Lower leg skin (tissue), 4 donors: ENCODE measurements at regions not wholly inside any gene's neighbourhood (a gene's known extent, or its start where the extent isn't known, plus 50 kb on each side); places are given as distances from the start of the nearest gene placed in this dataset.

Experiments
- DNase-seq, 2 donors: peaks; one replicate each; pipeline ENCODE4 v3.0.0-alpha.2; 2019; ENCODE audit warnings: low spot score in 2 of 2
- H3K4me3 ChIP-seq: fragments of 200-600 bp; sonication (generic); 2 replicates; pipeline ENCODE4 v1.5.1; 2017; ENCODE audit warnings: mild to moderate bottlenecking, low read depth; ENCODE audit not compliant: poor library complexity, severe bottlenecking
- POLR2A ChIP-seq, 2 donors: fragments of 450-650 bp; IDR thresholded peaks; one replicate each; pipeline ENCODE4 v1.6.1; 2016 to 2017; ENCODE audit warnings: antibody characterized with exemption in 2 of 2, mild to moderate bottlenecking in 1 of 2, moderate library complexity in 1 of 2
- WGBS, 2 donors: methylation state at CpG; one replicate each; pipeline ENCODE4 v1.1.5; 2018; 5-methylcytosine and 5-hydroxymethylcytosine counted together
- intact Hi-C: fragments of 100-400 bp; cut with DNase I; formaldehyde crosslinking; loops from one replicate; pipeline ENCODE4 v1.15.0; 2023; ENCODE audit warnings: low total_unique reads
- TF ChIP-seq, protein P1 (sequence below), 3 donors: fragments of 450-650 bp; IDR thresholded peaks; one replicate each; pipeline ENCODE4 v1.5.1; 2016; ENCODE audit warnings: antibody characterized with exemption in 3 of 3, mild to moderate bottlenecking in 3 of 3, moderate library complexity in 2 of 3

DNA sequence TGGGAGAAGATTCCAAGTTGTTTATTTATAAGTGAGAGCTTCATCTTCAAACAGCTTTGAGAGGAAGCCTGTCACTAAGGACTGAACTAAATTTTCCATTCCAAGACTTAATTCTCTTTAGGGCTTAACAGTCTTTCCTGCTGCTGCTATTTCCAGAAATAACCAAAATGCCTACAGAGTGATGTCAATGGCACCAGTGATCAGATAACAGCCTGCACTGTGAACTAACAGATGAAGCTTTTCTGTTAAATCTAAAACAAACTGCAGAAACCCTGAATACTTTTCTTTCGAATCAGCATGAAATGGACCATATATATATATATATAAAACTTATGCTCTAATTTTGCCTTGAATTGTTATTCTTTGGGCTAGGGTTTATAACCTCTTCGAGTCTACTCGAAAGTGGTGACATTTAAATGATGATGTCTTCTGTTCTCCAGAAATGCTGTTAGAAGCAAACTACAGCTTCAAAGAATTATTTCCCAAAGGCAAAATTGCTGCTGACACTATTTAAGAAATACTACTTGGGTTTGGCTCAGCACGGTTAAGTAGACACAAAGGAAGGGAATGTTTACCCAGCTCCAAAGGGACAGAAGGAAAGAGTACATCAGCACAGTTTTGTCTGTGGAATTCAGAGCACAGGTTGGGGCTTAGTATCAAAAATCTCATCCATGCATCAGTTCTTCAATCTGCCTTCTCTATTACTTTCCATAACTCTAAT is 238.5 kb upstream of the LRRN1 start:
- no peak for DNase-seq
- 43 to 44% methylated on average over 4 of the region's 4 CpGs for WGBS, 2 donors
- TF ChIP-seq, protein P1, sequence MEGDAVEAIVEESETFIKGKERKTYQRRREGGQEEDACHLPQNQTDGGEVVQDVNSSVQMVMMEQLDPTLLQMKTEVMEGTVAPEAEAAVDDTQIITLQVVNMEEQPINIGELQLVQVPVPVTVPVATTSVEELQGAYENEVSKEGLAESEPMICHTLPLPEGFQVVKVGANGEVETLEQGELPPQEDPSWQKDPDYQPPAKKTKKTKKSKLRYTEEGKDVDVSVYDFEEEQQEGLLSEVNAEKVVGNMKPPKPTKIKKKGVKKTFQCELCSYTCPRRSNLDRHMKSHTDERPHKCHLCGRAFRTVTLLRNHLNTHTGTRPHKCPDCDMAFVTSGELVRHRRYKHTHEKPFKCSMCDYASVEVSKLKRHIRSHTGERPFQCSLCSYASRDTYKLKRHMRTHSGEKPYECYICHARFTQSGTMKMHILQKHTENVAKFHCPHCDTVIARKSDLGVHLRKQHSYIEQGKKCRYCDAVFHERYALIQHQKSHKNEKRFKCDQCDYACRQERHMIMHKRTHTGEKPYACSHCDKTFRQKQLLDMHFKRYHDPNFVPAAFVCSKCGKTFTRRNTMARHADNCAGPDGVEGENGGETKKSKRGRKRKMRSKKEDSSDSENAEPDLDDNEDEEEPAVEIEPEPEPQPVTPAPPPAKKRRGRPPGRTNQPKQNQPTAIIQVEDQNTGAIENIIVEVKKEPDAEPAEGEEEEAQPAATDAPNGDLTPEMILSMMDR (IDR thresholded peaks at IDR 0.05): no peak
- no peak for TF ChIP-seq POLR2A (IDR thresholded peaks at IDR 0.05)
- no peak overlapping the region for H3K4me3 ChIP-seq
- intact Hi-C loops: no loop called here

DNA sequence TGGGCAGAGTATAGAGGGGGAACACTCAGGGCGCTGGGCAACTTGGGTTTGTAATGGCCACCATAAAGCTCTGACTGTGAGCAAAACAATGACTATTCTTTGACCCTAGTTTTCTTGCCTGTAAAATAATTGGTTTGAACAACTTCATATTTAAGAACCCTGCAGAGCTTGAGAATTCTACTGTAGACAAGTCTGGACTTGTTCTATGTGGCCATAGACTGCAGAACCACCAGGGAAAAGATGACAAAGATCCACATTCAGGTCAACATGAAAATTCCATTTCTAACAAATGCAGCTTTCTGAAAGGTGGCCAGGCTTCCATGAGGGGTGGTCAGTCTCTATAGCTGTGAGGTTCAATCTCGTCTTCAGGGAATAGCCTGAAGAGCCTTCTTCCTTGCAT is 239.4 kb upstream of the LRRN1 start:
- 96% methylated on average over 2 of the region's 2 CpGs for WGBS, 2 donors
- TF ChIP-seq POLR2A (IDR thresholded peaks at IDR 0.05): no peak
- TF ChIP-seq, protein P1 (IDR thresholded peaks at IDR 0.05): no peak
- H3K4me3 ChIP-seq: no peak overlapping the region
- intact Hi-C loops: no loop called here
- no peak for DNase-seq

DNA sequence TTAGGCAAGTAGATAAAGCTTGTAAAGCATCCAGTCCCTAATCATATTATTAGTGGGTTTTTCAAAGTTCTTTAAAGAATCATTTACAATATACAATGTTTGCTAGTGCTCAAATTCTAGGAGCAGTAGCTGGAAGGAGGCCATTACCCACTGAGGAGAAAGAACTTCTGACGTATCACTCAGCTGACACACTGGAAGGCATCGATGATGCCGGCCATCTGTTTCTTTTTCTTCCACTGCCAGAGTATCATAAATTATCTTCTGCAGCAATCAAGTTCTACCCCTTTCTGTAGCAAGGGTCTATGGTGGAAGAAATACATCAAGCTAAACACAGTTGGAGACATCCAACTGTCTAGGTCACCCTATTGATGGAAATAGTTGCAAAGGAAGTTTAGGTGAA is 243.2 kb upstream of the LRRN1 start:
- intact Hi-C loops: no loop called here
- DNase-seq: no peak
- H3K4me3 ChIP-seq: no peak overlapping the region
- WGBS, 2 donors: 42 to 46% methylated on average over 3 of the region's 3 CpGs
- TF ChIP-seq, protein P1 (IDR thresholded peaks at IDR 0.05): no peak
- TF ChIP-seq POLR2A (IDR thresholded peaks at IDR 0.05): no peak

DNA sequence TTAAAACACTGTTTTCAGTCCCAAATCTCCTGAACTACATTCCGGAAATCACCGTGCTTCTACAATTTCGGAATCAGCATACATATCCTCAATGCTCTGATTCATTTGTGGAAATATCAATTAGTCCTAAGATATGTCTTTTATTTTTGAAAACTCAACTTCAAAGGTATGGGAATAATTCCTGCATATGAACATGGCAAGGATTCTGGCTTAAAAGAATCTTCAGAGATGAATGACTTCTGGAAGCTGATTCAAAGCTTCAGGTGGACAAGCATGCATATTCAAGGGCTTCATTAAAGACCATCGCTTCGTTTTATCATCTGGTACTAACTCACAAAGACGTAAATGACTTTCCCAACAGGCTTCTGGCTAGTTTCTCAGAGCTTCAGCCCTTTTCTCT is 246.0 kb upstream of the LRRN1 start:
- TF ChIP-seq, protein P1 (IDR thresholded peaks at IDR 0.05): no peak
- no peak for TF ChIP-seq POLR2A (IDR thresholded peaks at IDR 0.05)
- intact Hi-C loops: no loop called here
- H3K4me3 ChIP-seq: no peak overlapping the region
- DNase-seq: no peak
- 90 to 95% methylated on average over 6 of the region's 6 CpGs for WGBS, 2 donors

DNA sequence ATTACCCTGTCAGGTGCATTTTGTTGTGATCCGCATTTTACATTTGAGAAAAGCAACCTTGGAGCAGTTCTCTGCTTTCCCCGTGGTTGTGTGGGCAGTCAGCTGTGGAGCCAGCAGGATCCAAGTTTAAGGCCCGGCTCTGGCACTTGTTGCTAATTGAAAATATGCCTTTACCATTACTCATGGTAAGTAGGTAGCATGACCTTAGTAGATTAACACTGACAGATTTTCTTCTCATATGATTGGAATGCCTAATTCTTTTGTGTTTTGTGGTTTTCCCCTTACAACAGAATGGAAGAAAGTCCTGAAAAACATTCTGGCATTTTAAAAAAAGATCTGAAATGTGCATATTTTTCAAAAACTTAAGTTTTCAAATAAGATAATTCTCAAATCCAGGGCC is 246.5 kb upstream of the LRRN1 start:
- DNase-seq: no peak
- 70 to 81% methylated on average over 3 of the region's 3 CpGs for WGBS, 2 donors
- H3K4me3 ChIP-seq: no peak overlapping the region
- TF ChIP-seq, protein P1 (IDR thresholded peaks at IDR 0.05): no peak
- no peak for TF ChIP-seq POLR2A (IDR thresholded peaks at IDR 0.05)
- intact Hi-C loops: no loop called here

DNA sequence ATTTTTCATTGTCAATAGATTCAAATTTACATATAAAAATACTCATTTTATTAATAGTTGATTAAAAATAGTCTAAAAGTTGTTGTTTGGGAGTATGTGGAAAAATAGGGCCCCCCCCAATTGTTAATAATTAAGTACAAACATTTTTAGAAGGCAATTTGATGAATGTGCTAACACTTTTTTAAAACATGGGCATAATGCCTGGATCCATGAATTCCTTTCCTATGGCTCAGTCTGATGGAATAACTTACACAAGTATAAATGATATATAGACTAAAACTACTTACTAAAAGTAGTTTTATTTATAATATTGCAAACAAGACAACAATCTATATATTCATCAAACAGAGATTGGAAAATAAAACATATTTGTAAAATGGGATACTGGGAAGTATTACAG is 247.2 kb upstream of the LRRN1 start:
- no peak for DNase-seq
- intact Hi-C loops: no loop called here
- TF ChIP-seq POLR2A (IDR thresholded peaks at IDR 0.05): no peak
- TF ChIP-seq, protein P1 (IDR thresholded peaks at IDR 0.05): no peak
- H3K4me3 ChIP-seq: no peak overlapping the region
